ENCODE measurements at regions not wholly inside any gene's neighbourhood (a gene's known extent, or its start where the extent isn't known, plus 50 kb on each side); places are given as distances from the start of the nearest gene placed in this dataset.

- Histone ChIP-seq H3K4me1 (ENCODE audit: control insufficient read depth, insufficient read depth, low read length) (no peaks in the 10 kb centered on the region), H3K4me3 (ENCODE audit: low read depth, low read length) (no peak overlapping the region), H3K27ac (ENCODE audit: extremely low read depth, low read depth, low read length) (no peak overlapping the region), H3K9me3 (ENCODE audit: control insufficient read depth, insufficient read depth, low read depth, low read length) (no peaks in the 10 kb centered on the region), H3K36me3 (ENCODE audit: control insufficient read depth in 2 of 2, insufficient read depth in 1 of 2, low read length in 2 of 2) (no peaks in the 10 kb centered on the region)
- POLR2A ChIA-PET = no interaction called here
- CTCF ChIA-PET = no interaction called here
- TF ChIP-seq ZNF518A (tag by site-specific recombination; conservative IDR thresholded peaks at IDR 0.05; ENCODE audit: low read depth) = no peak
- TF ChIP-seq EGR2 (tag by site-specific recombination; IDR thresholded peaks at IDR 0.05; ENCODE audit: low read depth) = no peak
- no peak for TF ChIP-seq ZNF133 (tag by site-specific recombination; IDR thresholded peaks at IDR 0.05)
- TF ChIP-seq ZNF24 (tag by site-specific recombination; IDR thresholded peaks at IDR 0.05) = no peak
- no peak for TF ChIP-seq KLF10 (tag by site-specific recombination; IDR thresholded peaks at IDR 0.05)
Measured at GRCh38 chr5:119899981-119900380, 270.6 kb downstream of the FAM170A start.

GRCh38 chr5:119902593-119902992 lies 273.2 kb downstream of the FAM170A start:
- no peaks in the 10 kb centered on the region for H3K4me1 ChIP-seq (ENCODE audit: control insufficient read depth, insufficient read depth, low read length)
- no peak overlapping the region for H3K4me3 ChIP-seq (ENCODE audit: low read depth, low read length)
- TF ChIP-seq ZNF239 (tag by site-specific recombination; IDR thresholded peaks at IDR 0.05) (no peak), ZNF24 (tag by site-specific recombination; IDR thresholded peaks at IDR 0.05) (no peak), ZNF174 (tag by site-specific recombination; IDR thresholded peaks at IDR 0.05) (no peak), SP7 (tag by site-specific recombination; IDR thresholded peaks at IDR 0.05) (no peak), IKZF3 (tag by site-specific recombination; IDR thresholded peaks at IDR 0.05) (no peak), ZNF843 (tag by site-specific recombination; IDR thresholded peaks at IDR 0.05) (no peak), HOXA7 (CRISPR knock-in tag; IDR thresholded peaks at IDR 0.05; ENCODE audit: borderline replicate concordance) (no peak), ZNF214 (tag by site-specific recombination; IDR thresholded peaks at IDR 0.05; ENCODE audit: borderline replicate concordance) (no peak), ZNF645 (tag by site-specific recombination; IDR thresholded peaks at IDR 0.05) (no peak), KLF17 (tag by site-specific recombination; IDR thresholded peaks at IDR 0.05) (no peak), ZNF112 (tag by site-specific recombination; IDR thresholded peaks at IDR 0.05) (no peak), ZNF354C (tag by site-specific recombination; IDR thresholded peaks at IDR 0.05; ENCODE audit: borderline replicate concordance, low read depth) (no peak), ZNF555 (tag by site-specific recombination; conservative IDR thresholded peaks at IDR 0.05) (no peak), ZSCAN4 (tag by site-specific recombination; IDR thresholded peaks at IDR 0.05) (no peak)
- H3K9me3 ChIP-seq (ENCODE audit: control insufficient read depth, insufficient read depth, low read depth, low read length) = no peaks in the 10 kb centered on the region
- ChIA-PET POLR2A (no interaction called here), CTCF (no interaction called here)
- no peaks in the 10 kb centered on the region for H3K36me3 ChIP-seq (ENCODE audit: control insufficient read depth in 2 of 2, insufficient read depth in 1 of 2, low read length in 2 of 2)
- H3K27ac ChIP-seq (ENCODE audit: extremely low read depth, low read depth, low read length) = no peak overlapping the region

All from HEK293 (cell line).